ENCODE measurements at regions not wholly inside any gene's neighbourhood (a gene's known extent, or its start where the extent isn't known, plus 50 kb on each side); places are given as distances from the start of the nearest gene placed in this dataset.
A peak's percentile ranks its signal among the peaks of the same experiment; 100 is the strongest.

DNA sequence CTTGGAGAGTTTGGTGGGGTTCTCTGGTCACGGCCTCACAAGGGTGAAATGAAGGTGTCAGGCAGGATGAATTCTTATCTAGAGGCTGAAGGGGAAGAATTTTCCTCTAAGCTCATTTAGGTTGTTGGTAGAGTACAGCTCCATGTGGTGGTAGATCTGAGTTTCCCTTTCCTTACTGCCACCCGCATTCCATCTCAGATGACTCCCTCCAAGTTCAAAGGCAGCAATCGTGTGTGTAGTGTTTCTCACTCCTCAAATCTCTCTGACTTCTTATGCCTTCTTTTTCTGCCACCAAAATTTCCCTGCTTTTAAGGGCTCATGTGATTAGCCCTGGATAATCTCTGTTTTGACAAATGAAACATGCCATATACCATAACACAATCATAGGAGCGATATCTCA lies 135.5 kb upstream of the MYOCD start:
- DNase-seq = no peak

DNA sequence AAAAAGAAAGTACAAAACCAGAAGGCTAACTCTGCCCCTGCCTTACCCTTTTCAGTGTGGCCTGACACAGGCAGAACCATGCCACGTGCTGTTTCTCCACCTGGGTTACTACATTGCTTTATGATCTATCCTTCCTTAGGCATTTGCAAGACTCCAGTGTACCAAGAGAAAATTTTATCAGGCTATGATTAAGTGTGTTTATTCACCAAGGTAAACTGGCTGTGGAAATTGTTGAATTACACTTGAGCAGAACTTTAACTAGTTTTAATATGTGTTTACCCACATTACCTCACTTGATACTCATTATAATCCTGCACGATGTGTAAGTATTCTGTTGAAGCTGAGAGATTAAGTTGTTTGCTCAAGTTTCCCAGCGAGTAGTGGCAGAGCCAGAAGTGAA lies 129.7 kb upstream of the MYOCD start:
- DNase-seq = peak; percentile 35

GRCh38 chr17:12536472-12536871 lies 129.2 kb upstream of the MYOCD start:
- DNase-seq = no peak

GRCh38 chr17:12537436-12537835 lies 128.3 kb upstream of the MYOCD start:
- DNase-seq = no peak

DNA sequence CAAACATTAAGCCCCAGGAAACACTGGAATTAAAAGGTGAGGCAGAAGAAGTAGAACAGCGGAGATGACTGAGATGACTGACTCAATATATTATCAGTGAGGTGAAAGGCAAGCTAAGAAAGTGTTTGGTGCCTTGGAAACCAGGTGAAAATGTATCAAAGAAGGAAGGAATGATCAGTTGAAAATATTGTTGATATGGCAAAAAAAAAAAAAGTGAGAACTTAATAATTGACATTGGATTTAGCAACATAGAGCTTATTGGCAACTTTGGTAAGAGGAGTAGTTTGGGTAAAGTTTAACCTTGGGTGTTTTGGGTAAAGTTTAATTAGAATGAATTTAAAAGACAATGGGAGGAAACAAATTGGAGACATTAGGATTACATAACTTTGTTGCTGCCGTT lies 127.7 kb upstream of the MYOCD start:
- DNase-seq = no peak

GRCh38 chr17:12545877-12546513 lies 119.7 kb upstream of the MYOCD start:
- DNase-seq = peak; percentile 63

DNA sequence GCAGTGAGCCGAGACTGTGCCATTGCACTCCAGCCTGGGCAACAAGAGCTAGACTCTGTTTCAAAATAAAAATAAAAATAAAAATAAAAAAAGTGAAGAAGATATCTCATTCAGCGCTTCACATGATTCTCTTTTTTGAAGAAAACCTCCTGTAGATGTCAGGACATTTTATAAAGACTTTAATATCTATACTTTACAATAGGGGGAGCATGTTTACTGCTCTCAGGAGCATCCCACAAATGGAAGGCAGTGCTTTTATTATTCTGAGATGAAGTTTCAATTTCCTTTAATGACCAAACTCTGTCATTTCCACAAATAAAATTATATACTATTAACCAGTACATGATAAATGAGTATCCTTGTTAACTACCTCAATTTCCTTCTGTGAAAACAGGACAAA lies 118.7 kb upstream of the MYOCD start:
- DNase-seq = no peak

GRCh38 chr17:12547831-12548230 lies 117.9 kb upstream of the MYOCD start:
- DNase-seq = no peak

DNA sequence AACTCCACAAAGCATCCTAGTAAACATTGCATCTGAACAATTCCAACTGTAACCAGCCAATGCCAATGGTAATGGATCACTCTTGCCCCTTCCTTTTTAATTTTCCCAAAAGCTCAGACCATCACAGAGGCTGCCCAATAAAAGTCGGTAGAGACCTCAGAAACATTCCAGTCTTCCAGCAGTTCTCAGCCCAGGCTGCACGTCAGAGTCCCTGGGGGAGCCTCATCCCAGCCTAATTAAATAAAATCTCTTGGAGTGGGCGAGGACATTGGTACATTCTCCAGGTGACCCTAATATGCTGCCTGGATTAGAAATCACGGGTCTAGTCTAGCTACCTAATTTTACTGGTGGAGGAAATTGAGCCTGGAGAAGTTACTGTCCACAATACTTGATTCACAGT lies 117.1 kb upstream of the MYOCD start:
- DNase-seq = no peak

GRCh38 chr17:12549499-12550041 lies 116.1 kb upstream of the MYOCD start:
- no peak for DNase-seq

DNA sequence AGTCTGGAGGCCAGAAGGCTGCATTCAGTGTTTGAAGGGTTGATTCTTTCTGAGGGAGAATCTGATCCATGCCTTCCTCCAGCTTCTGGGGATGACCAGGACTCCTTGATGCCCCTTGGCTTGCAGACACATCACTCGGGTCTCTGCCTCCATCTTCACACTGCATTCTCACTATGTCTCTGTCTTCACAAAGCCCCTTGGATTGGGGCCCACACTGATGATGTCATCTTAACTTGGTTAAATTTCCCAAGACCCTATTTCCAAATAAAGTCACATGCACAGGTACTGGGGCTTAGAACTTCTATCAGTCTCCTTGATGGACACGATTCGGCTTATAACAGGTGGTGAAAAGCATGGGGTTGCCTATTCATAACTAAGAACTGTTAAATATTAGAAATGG lies 112.1 kb upstream of the MYOCD start:
- DNase-seq = no peak

DNA sequence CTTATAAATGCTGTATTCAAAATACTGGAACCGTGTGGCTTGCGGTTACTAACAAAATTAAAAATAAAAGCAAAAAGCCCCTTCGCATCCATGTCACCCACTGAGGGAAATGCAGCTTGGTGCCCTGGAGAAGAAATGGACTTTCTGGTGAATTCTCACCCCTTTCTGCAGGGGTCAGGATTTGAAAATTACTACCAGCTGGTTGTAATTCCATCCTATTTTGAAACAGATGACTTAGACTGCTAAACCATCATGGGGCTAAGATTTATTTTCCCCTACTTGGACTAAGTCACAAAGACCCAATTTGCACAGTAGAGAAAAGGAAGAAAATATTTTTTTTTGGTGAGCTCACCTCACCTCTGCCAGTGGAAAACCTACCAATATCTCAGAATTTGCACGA lies 111.4 kb upstream of the MYOCD start:
- no peak for DNase-seq

DNA sequence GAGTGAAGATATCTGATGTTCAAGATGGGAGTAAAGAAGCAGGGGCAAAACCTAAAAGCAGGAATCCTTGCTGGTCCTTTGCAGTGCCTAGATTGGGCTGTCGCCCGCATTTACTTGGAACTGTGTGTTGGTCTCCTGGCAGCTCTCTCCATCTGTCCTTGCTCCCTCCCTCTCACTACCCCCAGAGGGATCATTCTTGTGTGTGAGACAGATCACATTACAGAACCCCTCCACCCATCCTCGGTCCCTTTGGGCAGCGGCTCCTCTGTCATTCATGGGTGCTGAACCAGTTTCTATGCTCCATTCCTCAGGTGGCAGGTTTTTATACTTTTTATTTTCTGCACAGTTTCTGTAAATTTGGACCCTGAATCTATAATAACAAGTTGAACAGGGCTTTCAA lies 99.4 kb upstream of the MYOCD start:
- no peak for DNase-seq

DNA sequence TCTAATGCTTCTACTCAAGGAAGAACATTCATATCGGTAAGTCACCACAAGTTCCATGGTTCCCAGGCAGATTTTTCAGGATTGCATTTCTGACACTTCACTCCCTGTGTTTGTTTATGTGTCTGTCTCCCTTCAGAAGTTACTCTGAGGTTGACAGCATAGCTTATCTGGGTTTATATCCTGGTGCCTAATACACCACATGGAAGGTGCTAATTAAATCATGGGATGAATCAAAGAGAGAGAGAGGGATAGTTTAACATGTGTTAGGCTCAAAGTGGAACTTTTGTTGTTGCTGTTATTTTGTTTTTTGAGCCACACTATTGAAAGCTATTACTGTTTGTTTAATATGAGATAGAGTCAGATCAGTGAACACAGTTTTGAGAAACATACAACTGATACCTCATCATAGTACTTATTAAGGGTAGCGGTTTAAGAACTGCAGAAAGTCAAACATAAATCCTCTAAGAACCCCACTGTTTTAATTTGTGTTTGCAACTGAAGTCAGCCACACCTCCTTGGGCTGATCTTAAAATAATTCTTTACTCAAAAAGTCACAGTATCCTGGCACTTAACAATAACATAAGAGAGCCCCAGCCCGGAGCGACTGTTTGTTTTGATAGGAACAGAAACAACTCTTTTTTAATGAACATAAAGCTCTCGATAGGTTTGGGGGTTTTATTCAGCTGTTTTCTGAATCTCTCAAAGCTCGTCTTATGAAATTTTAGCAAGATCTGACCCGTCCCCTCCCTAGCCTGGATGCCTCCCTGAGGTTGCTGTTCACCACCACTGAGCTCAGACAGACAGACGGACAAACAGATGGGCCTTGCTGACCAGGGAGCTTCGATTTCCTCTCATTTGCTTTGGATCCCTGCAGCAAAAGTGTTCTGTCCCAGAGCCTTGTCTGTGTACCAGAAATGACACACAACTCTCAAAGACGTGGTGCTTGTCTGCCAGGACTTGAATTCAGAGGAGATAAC lies 98.3 kb upstream of the MYOCD start:
- no peak for DNase-seq

GRCh38 chr17:12568358-12569251 lies 97.1 kb upstream of the MYOCD start:
- no peak for DNase-seq

GRCh38 chr17:12571606-12572005 lies 94.1 kb upstream of the MYOCD start:
- no peak for DNase-seq

DNA sequence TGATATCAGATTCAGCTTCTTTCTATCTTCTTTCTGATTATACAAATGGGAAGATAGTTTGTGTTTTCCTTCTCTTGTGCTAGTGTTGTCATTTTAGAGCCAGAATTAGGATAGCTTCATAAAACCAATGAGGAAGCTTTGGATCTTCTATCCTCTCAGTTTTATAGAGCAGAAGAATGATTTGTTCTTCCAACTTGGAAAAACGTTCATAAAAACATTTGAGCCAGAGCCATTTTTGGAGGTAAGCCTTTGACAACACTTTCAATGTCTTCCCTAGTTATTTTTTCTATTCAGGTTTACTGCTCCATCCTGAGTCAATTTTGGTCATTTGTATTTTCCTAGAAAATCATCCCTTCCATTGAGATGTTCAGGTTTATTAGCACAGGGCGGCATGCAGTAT lies 91.2 kb upstream of the MYOCD start:
- DNase-seq = no peak

DNA sequence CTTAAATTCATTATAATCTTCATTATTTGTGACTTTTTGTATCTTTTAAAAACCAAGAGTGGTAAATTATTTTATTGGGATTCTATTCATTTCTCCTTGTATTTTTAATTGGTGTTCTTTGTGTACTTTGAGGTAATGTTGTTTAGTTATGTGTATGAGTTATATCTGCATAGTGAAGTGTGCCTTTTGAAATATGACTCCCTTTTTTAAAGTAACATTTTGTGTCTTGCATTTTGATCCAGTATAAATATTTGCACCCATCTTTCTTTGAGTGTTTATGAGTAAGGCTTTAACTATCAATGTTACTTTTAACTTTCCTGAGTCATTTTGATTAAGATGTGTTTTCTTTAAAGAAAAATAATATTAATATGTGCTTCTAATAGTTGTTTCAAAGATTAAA lies 90.0 kb upstream of the MYOCD start:
- no peak for DNase-seq

DNA sequence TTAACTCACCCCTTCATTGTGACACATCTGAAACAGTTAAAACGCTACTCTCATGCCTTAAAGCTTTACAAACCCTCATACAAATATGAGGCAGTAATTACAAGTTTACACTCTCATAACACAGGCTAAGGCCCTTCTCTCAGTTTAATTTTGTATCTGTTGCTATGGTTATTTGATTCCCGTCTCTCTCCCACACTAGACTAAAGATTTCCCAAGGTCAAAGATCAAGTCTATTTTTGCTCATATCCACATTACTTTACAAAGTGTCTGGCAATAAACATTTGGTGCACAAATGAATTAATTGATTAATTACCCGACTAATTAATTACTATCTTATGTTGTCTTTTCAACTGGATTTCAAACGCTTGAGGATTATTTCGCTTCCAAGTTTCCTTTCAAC lies 86.4 kb upstream of the MYOCD start:
- DNase-seq = no peak

GRCh38 chr17:12580640-12581039 lies 85.0 kb upstream of the MYOCD start:
- DNase-seq = no peak

GRCh38 chr17:12584727-12585126 lies 81.0 kb upstream of the MYOCD start:
- no peak for DNase-seq

DNA sequence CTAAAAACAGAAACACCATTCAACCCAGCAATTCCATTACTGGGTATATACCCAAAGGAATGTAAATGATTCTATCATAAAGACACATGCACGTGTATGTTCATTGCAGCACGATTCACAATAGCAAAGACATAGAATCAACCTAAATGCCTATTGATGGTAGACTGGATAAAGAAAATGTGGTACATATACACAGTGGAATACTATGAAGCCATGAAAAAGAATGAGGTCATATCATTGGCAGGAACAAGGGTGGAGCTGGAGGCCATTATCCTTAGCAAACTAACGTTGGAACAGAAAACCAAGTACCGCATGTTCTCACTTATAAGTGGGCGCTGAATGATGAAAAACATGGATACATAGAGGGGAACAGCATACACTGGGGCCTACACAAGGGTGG lies 77.2 kb upstream of the MYOCD start:
- DNase-seq = no peak

- DNase-seq = no peak
Measured at GRCh38 chr17:12590417-12590816, 75.3 kb upstream of the MYOCD start.
